ENCODE measurements at regions not wholly inside any gene's neighbourhood (a gene's known extent, or its start where the extent isn't known, plus 50 kb on each side); places are given as distances from the start of the nearest gene placed in this dataset.

- DNase-seq = no peak
- Mint-ChIP-seq H3K9me3 (no peaks in the 10 kb centered on the region), H3K27me3 (no peaks in the 10 kb centered on the region), H3K4me1 (no peaks in the 10 kb centered on the region), H3K4me3 (no peak overlapping the region), H3K36me3 (no peaks in the 10 kb centered on the region), H3K27ac (no peak overlapping the region)
These were observed 301.5 kb upstream of the CDH4 start for GRCh38 chr20:60950561-60950960.

- no peaks in the 10 kb centered on the region for H3K4me1 Mint-ChIP-seq
- H3K27me3 Mint-ChIP-seq = no peaks in the 10 kb centered on the region
- H3K36me3 Mint-ChIP-seq = no peaks in the 10 kb centered on the region
- H3K4me3 Mint-ChIP-seq = no peak overlapping the region
- H3K9me3 Mint-ChIP-seq = no peaks in the 10 kb centered on the region
- no peak overlapping the region for H3K27ac Mint-ChIP-seq
- DNase-seq = no peak
These were observed 301.1 kb upstream of the CDH4 start for GRCh38 chr20:60950974-60951373.

- no peak overlapping the region for H3K4me3 Mint-ChIP-seq
- DNase-seq = no peak
- no peaks in the 10 kb centered on the region for H3K36me3 Mint-ChIP-seq
- no peaks in the 10 kb centered on the region for H3K4me1 Mint-ChIP-seq
- no peaks in the 10 kb centered on the region for H3K27me3 Mint-ChIP-seq
- H3K9me3 Mint-ChIP-seq = no peaks in the 10 kb centered on the region
- H3K27ac Mint-ChIP-seq = no peak overlapping the region
These were observed 299.2 kb upstream of the CDH4 start for GRCh38 chr20:60952861-60953260.

GRCh38 chr20:60953321-60953720, 298.7 kb upstream of the CDH4 start:
- Mint-ChIP-seq H3K4me1 (no peaks in the 10 kb centered on the region), H3K4me3 (no peak overlapping the region), H3K9me3 (no peaks in the 10 kb centered on the region), H3K27me3 (no peaks in the 10 kb centered on the region), H3K36me3 (no peaks in the 10 kb centered on the region), H3K27ac (no peak overlapping the region)
- DNase-seq = no peak

GRCh38 chr20:60955706-60956105, 296.4 kb upstream of the CDH4 start:
- H3K36me3 Mint-ChIP-seq = no peaks in the 10 kb centered on the region
- no peaks in the 10 kb centered on the region for H3K9me3 Mint-ChIP-seq
- no peak overlapping the region for H3K4me3 Mint-ChIP-seq
- no peaks in the 10 kb centered on the region for H3K4me1 Mint-ChIP-seq
- H3K27ac Mint-ChIP-seq = no peak overlapping the region
- H3K27me3 Mint-ChIP-seq = peaks cover 3% of the 10 kb centered on the region
- DNase-seq = no peak

GRCh38 chr20:60956194-60956593, 295.9 kb upstream of the CDH4 start:
- Mint-ChIP-seq H3K4me3 (no peak overlapping the region), H3K27ac (no peak overlapping the region), H3K36me3 (no peaks in the 10 kb centered on the region), H3K27me3 (peaks cover 4% of the 10 kb centered on the region), H3K9me3 (no peaks in the 10 kb centered on the region), H3K4me1 (no peaks in the 10 kb centered on the region)
- DNase-seq = no peak

GRCh38 chr20:60957621-60958020, 294.4 kb upstream of the CDH4 start:
- H3K4me1 Mint-ChIP-seq = no peaks in the 10 kb centered on the region
- no peak overlapping the region for H3K4me3 Mint-ChIP-seq
- no peaks in the 10 kb centered on the region for H3K9me3 Mint-ChIP-seq
- no peaks in the 10 kb centered on the region for H3K36me3 Mint-ChIP-seq
- H3K27ac Mint-ChIP-seq = no peak overlapping the region
- no peak for DNase-seq
- peaks cover 4% of the 10 kb centered on the region for H3K27me3 Mint-ChIP-seq

- Mint-ChIP-seq H3K4me1 (no peaks in the 10 kb centered on the region), H3K27ac (no peak overlapping the region), H3K9me3 (no peaks in the 10 kb centered on the region), H3K4me3 (no peak overlapping the region), H3K27me3 (peaks cover 4% of the 10 kb centered on the region), H3K36me3 (no peaks in the 10 kb centered on the region)
- DNase-seq = no peak
These were observed 292.1 kb upstream of the CDH4 start for GRCh38 chr20:60959971-60960370.

- Mint-ChIP-seq H3K27ac (no peak overlapping the region), H3K9me3 (no peaks in the 10 kb centered on the region), H3K4me1 (no peaks in the 10 kb centered on the region), H3K36me3 (no peaks in the 10 kb centered on the region), H3K4me3 (no peak overlapping the region), H3K27me3 (peaks cover 4% of the 10 kb centered on the region)
- no peak for DNase-seq
These were observed 291.6 kb upstream of the CDH4 start for GRCh38 chr20:60960500-60960899.

- Mint-ChIP-seq H3K4me3 (no peak overlapping the region), H3K36me3 (no peaks in the 10 kb centered on the region), H3K9me3 (no peaks in the 10 kb centered on the region), H3K4me1 (no peaks in the 10 kb centered on the region), H3K27me3 (peaks cover 4% of the 10 kb centered on the region), H3K27ac (no peak overlapping the region)
- no peak for DNase-seq
These were observed 290.5 kb upstream of the CDH4 start for GRCh38 chr20:60961551-60961950.

GRCh38 chr20:60962367-60963045, 289.6 kb upstream of the CDH4 start:
- Mint-ChIP-seq H3K27ac (no peak overlapping the region), H3K4me1 (no peaks in the 10 kb centered on the region), H3K9me3 (no peaks in the 10 kb centered on the region), H3K4me3 (no peak overlapping the region), H3K36me3 (no peaks in the 10 kb centered on the region), H3K27me3 (peaks cover 4% of the 10 kb centered on the region)
- no peak for DNase-seq

GRCh38 chr20:60963146-60963545, 288.9 kb upstream of the CDH4 start:
- no peak for DNase-seq
- no peak overlapping the region for H3K4me3 Mint-ChIP-seq
- H3K27me3 Mint-ChIP-seq = peaks cover 4% of the 10 kb centered on the region
- no peaks in the 10 kb centered on the region for H3K36me3 Mint-ChIP-seq
- no peaks in the 10 kb centered on the region for H3K9me3 Mint-ChIP-seq
- H3K27ac Mint-ChIP-seq = no peak overlapping the region
- no peaks in the 10 kb centered on the region for H3K4me1 Mint-ChIP-seq

- no peak overlapping the region for H3K4me3 Mint-ChIP-seq
These were observed 287.1 kb upstream of the CDH4 start for GRCh38 chr20:60964911-60965310.

GRCh38 chr20:60966031-60966430, 286.0 kb upstream of the CDH4 start:
- Mint-ChIP-seq H3K27ac (no peak overlapping the region), H3K27me3 (peaks cover 4% of the 10 kb centered on the region), H3K4me3 (no peak overlapping the region)

More at GRCh38 chr20:60964911-60965310, 287.1 kb upstream of the CDH4 start:
- Mint-ChIP-seq H3K4me1 (no peaks in the 10 kb centered on the region), H3K27ac (no peak overlapping the region), H3K27me3 (peaks cover 9% of the 10 kb centered on the region), H3K36me3 (no peaks in the 10 kb centered on the region), H3K9me3 (no peaks in the 10 kb centered on the region)
- DNase-seq = no peak

GRCh38 chr20:60966766-60967165, 285.3 kb upstream of the CDH4 start:
- no peaks in the 10 kb centered on the region for H3K4me1 Mint-ChIP-seq
- peaks cover 4% of the 10 kb centered on the region for H3K27me3 Mint-ChIP-seq
- H3K36me3 Mint-ChIP-seq = no peaks in the 10 kb centered on the region
- no peak overlapping the region for H3K27ac Mint-ChIP-seq
- H3K4me3 Mint-ChIP-seq = no peak overlapping the region
- DNase-seq = no peak
- no peaks in the 10 kb centered on the region for H3K9me3 Mint-ChIP-seq

More at GRCh38 chr20:60966031-60966430, 286.0 kb upstream of the CDH4 start:
- H3K9me3 Mint-ChIP-seq = no peaks in the 10 kb centered on the region
- DNase-seq = no peak
- H3K4me1 Mint-ChIP-seq = no peaks in the 10 kb centered on the region
- H3K36me3 Mint-ChIP-seq = no peaks in the 10 kb centered on the region

- no peak for DNase-seq
- H3K36me3 Mint-ChIP-seq = no peaks in the 10 kb centered on the region
- H3K4me3 Mint-ChIP-seq = no peak overlapping the region
- H3K27me3 Mint-ChIP-seq = peaks cover 7% of the 10 kb centered on the region
- H3K9me3 Mint-ChIP-seq = no peaks in the 10 kb centered on the region
- no peak overlapping the region for H3K27ac Mint-ChIP-seq
- no peaks in the 10 kb centered on the region for H3K4me1 Mint-ChIP-seq
These were observed 284.4 kb upstream of the CDH4 start for GRCh38 chr20:60967431-60968316.

Measured in activated naive CD8-positive, alpha-beta T cell treated with anti-CD3 and anti-CD28 coated beads for 36 hours (primary cell).